MCF 10A (cell line): ENCODE measurements at regions not wholly inside any gene's neighbourhood (a gene's known extent, or its start where the extent isn't known, plus 50 kb on each side); places are given as distances from the start of the nearest gene placed in this dataset.

Source experiments
- BruUV-seq: library from RNA; stranded (reverse); fragments of 400-500 nt; replicated peaks from 2 replicates; lab custom pipeline; 2021; lab: Mats Ljungman, UMichigan
- CTCF ChIA-PET: fragments of 300-600 bp; sonication (Branson Sonifier 250); formaldehyde crosslinking; extraction: SDS; loops from one replicate; lab custom pipeline; 2021; ENCODE audit warnings: antibody characterized with exemption, inconsistent platforms; lab: Yijun Ruan, JAX
- POLR2A ChIA-PET: fragments of 300-600, 350-650 bp; sonication (Branson Sonifier 250); formaldehyde crosslinking; extraction: SDS; loops from one replicate; lab custom pipeline; 2020; ENCODE audit warnings: antibody characterized with exemption, inconsistent platforms; lab: Yijun Ruan, JAX
- DNase-seq: peaks from one replicate; pipeline ENCODE4 v3.0.0-alpha.2; 2018; ENCODE audit not compliant: unreplicated experiment
- H3K27ac Mint-ChIP-seq: one replicate; pipeline ENCODE4 v1.8.0; 2022; ENCODE audit warnings: mild to moderate bottlenecking, low read depth, mixed read lengths; ENCODE audit not compliant: unreplicated experiment
- H3K27me3 Mint-ChIP-seq: one replicate; pipeline ENCODE4 v1.8.0; 2022; ENCODE audit warnings: mixed read lengths; ENCODE audit not compliant: insufficient read depth, unreplicated experiment
- H3K36me3 Mint-ChIP-seq: one replicate; pipeline ENCODE4 v1.8.0; 2022; ENCODE audit warnings: mild to moderate bottlenecking, moderate library complexity, mixed read lengths; ENCODE audit not compliant: insufficient read depth, unreplicated experiment
- H3K4me1 Mint-ChIP-seq: one replicate; pipeline ENCODE4 v1.8.0; 2022; ENCODE audit warnings: mixed read lengths; ENCODE audit not compliant: insufficient read depth, unreplicated experiment
- H3K4me3 Mint-ChIP-seq: one replicate; pipeline ENCODE4 v1.8.0; 2022; ENCODE audit warnings: mild to moderate bottlenecking, moderate library complexity, mixed read lengths; ENCODE audit not compliant: unreplicated experiment
- H3K9me3 Mint-ChIP-seq: one replicate; pipeline ENCODE4 v1.8.0; 2022; ENCODE audit warnings: mixed read lengths; ENCODE audit not compliant: unreplicated experiment
- CTCF ChIP-seq: fragments of 200-600 bp; IDR thresholded peaks from one replicate; pipeline ENCODE4 v1.8.0; 2022; ENCODE audit warnings: antibody characterized with exemption, mild to moderate bottlenecking; ENCODE audit not compliant: unreplicated experiment
- intact Hi-C: fragments of 100-400 bp; cut with micrococcal nuclease; formaldehyde crosslinking; loops from 2 replicates; pipeline ENCODE4 v1.14.1; 2022

DNA sequence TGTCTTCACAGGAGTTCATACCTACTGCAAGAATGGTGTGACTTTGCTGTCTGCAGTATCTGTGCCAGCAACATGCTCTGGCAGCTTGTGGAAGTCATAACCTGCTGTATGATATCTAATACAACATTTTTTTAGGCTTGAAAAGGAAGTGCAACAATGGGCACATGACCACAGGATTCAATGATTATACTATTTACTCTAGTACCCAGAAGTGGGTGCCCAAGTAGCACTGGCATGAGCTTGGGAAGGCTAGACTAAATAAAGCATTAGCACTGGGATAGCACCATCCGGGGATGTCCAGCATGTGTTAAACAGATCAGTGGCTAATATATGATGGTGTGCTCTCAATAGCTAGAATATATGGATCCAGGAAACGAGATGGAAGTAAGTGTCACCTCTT, 98.6 kb upstream of the PDE4B start:
- CTCF ChIA-PET = no interaction called here
- POLR2A ChIA-PET = no interaction called here
- TF ChIP-seq CTCF = no peak
- no TSS peak for BruUV-seq
- Mint-ChIP-seq H3K27ac (no peak overlapping the region), H3K4me3 (no peak overlapping the region), H3K27me3 (peaks cover 19% of the 10 kb centered on the region), H3K4me1 (no peaks in the 10 kb centered on the region), H3K36me3 (no peaks in the 10 kb centered on the region), H3K9me3 (no peaks in the 10 kb centered on the region)
- intact Hi-C loops = no loop called here
- no peak for DNase-seq

DNA sequence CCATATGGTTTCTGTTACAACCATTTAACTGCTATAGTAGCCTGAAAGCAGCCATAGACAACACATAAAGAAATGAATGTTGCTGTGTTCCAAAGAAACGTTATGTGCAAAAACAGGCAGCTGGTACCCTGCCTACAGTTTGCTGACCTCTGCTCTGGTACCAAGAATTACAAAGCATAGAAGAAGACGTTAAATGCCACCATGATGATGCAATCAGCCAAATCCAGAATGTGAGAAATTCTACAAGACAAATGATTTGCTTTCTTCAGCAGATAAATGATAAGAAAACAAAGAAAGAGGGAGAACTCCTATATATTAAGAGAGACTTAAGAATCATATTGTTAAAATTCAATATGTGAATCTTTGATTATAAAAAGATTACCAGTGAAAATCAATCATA, 97.8 kb upstream of the PDE4B start:
- TF ChIP-seq CTCF = no peak
- intact Hi-C loops = no loop called here
- H3K9me3 Mint-ChIP-seq = no peaks in the 10 kb centered on the region
- H3K36me3 Mint-ChIP-seq = no peaks in the 10 kb centered on the region
- no peak for DNase-seq
- POLR2A ChIA-PET = no interaction called here
- H3K27ac Mint-ChIP-seq = no peak overlapping the region
- H3K4me1 Mint-ChIP-seq = no peaks in the 10 kb centered on the region
- CTCF ChIA-PET = interaction anchor here (0.6 kb wide), 2 partner anchors 38 to 479 kb away, joined by 3 to 6 read pairs; no protein-coding TSS in a partner anchor
- peaks cover 27% of the 10 kb centered on the region for H3K27me3 Mint-ChIP-seq
- BruUV-seq = no TSS peak
- no peak overlapping the region for H3K4me3 Mint-ChIP-seq

GRCh38 chr1:65698590-65698989, 94.1 kb upstream of the PDE4B start:
- peaks cover 63% of the 10 kb centered on the region for H3K27me3 Mint-ChIP-seq
- no peaks in the 10 kb centered on the region for H3K9me3 Mint-ChIP-seq
- ChIA-PET CTCF (interaction anchor here (0.7 to 2.9 kb wide), 2 partner anchors 11 to 543 kb away, joined by 3 to 25 read pairs; no protein-coding TSS in a partner anchor), POLR2A (no interaction called here)
- no peaks in the 10 kb centered on the region for H3K36me3 Mint-ChIP-seq
- no peak overlapping the region for H3K4me3 Mint-ChIP-seq
- intact Hi-C loops = no loop called here
- H3K27ac Mint-ChIP-seq = no peak overlapping the region
- BruUV-seq = no TSS peak
- no peak for TF ChIP-seq CTCF
- no peaks in the 10 kb centered on the region for H3K4me1 Mint-ChIP-seq
- no peak for DNase-seq

- CTCF ChIA-PET = interaction anchor here (0.7 to 1.7 kb wide), 3 partner anchors 15 to 590 kb away, joined by 3 to 11 read pairs (median 8); no protein-coding TSS in a partner anchor
- no peak overlapping the region for H3K4me3 Mint-ChIP-seq
- no peak for TF ChIP-seq CTCF
- H3K4me1 Mint-ChIP-seq = no peaks in the 10 kb centered on the region
- peaks cover 80% of the 10 kb centered on the region for H3K27me3 Mint-ChIP-seq
- POLR2A ChIA-PET = no interaction called here
- no peaks in the 10 kb centered on the region for H3K36me3 Mint-ChIP-seq
- no peak overlapping the region for H3K27ac Mint-ChIP-seq
- intact Hi-C loops = no loop called here
- no TSS peak for BruUV-seq
- no peak for DNase-seq
- no peaks in the 10 kb centered on the region for H3K9me3 Mint-ChIP-seq
Measured at GRCh38 chr1:65703853-65704252, 88.8 kb upstream of the PDE4B start.
